CD4-positive, alpha-beta T cell treated with Interleukin-17A for 1 hour (primary cell): ENCODE measurements at regions not wholly inside any gene's neighbourhood (a gene's known extent, or its start where the extent isn't known, plus 50 kb on each side); places are given as distances from the start of the nearest gene placed in this dataset.
"Not testable (repeated sequence)": the region's sequence is repeated elsewhere in the genome, so short reads cannot be mapped to it uniquely, and the experiment has no call there.

Experiments
- DNase-seq: peaks from one replicate; pipeline ENCODE4 v3.0.0-alpha.2; 2020

GRCh38 chr10:4281190-4281825 lies 496.3 kb upstream of the KLF6 start:
- DNase-seq = no peak

GRCh38 chr10:4280461-4281189 lies 495.6 kb upstream of the KLF6 start:
- no peak for DNase-seq

- no peak for DNase-seq
Observed at GRCh38 chr10:4279655-4280054, 494.6 kb upstream of the KLF6 start.

- no peak for DNase-seq
Observed at GRCh38 chr10:4278186-4278585, 493.2 kb upstream of the KLF6 start.

GRCh38 chr10:4276151-4276550 lies 491.1 kb upstream of the KLF6 start:
- no peak for DNase-seq

GRCh38 chr10:4274671-4275070 lies 489.7 kb upstream of the KLF6 start:
- DNase-seq = not testable (repeated sequence)

- DNase-seq = no peak
Observed at GRCh38 chr10:4271193-4271592, 486.2 kb upstream of the KLF6 start.

GRCh38 chr10:4270116-4270515 lies 485.1 kb upstream of the KLF6 start:
- no peak for DNase-seq

GRCh38 chr10:4268490-4268889 lies 483.5 kb upstream of the KLF6 start:
- not testable (repeated sequence) for DNase-seq

GRCh38 chr10:4267086-4267773 lies 482.2 kb upstream of the KLF6 start:
- no peak for DNase-seq

GRCh38 chr10:4266416-4267085 lies 481.5 kb upstream of the KLF6 start:
- no peak for DNase-seq

GRCh38 chr10:4265964-4266363 lies 481.0 kb upstream of the KLF6 start:
- DNase-seq = no peak

GRCh38 chr10:4264209-4264865 lies 479.3 kb upstream of the KLF6 start:
- DNase-seq = no peak

GRCh38 chr10:4263601-4263921 lies 478.6 kb upstream of the KLF6 start:
- no peak for DNase-seq

- no peak for DNase-seq
Observed at GRCh38 chr10:4262870-4263600, 478.0 kb upstream of the KLF6 start.

- no peak for DNase-seq
Observed at GRCh38 chr10:4262449-4262848, 477.4 kb upstream of the KLF6 start.

GRCh38 chr10:4260483-4261124 lies 475.6 kb upstream of the KLF6 start:
- DNase-seq = no peak

GRCh38 chr10:4257939-4258465 lies 473.0 kb upstream of the KLF6 start:
- no peak for DNase-seq

GRCh38 chr10:4256971-4257370 lies 472.0 kb upstream of the KLF6 start:
- no peak for DNase-seq

GRCh38 chr10:4255751-4256150 lies 470.7 kb upstream of the KLF6 start:
- no peak for DNase-seq

- no peak for DNase-seq
Observed at GRCh38 chr10:4254101-4254994, 469.3 kb upstream of the KLF6 start.
